ENCODE measurements at regions not wholly inside any gene's neighbourhood (a gene's known extent, or its start where the extent isn't known, plus 50 kb on each side); places are given as distances from the start of the nearest gene placed in this dataset.

GRCh38 chr3:70539908-70540307 lies 227.5 kb upstream of the MDFIC2 start:
- no peak overlapping the region for H3K4me3 ChIP-seq (ENCODE audit: low read depth, low read length)
- peak; percentile 22 for DNase-seq (ENCODE audit: low read depth)
- peak; percentile 49 for TF ChIP-seq CTCF (IDR thresholded peaks at IDR 0.05; ENCODE audit: low read depth, low read length)
- TF ChIP-seq MAX (IDR thresholded peaks at IDR 0.05; ENCODE audit: low read depth, low read length): no peak

- no peak for DNase-seq (ENCODE audit: low read depth)
- TF ChIP-seq MAX (IDR thresholded peaks at IDR 0.05; ENCODE audit: low read depth, low read length) (no peak), CTCF (IDR thresholded peaks at IDR 0.05; ENCODE audit: low read depth, low read length) (no peak), POLR2A (IDR thresholded peaks at IDR 0.05; ENCODE audit: extremely low read depth, insufficient read length) (no peak)
- no peak overlapping the region for H3K4me3 ChIP-seq (ENCODE audit: low read depth, low read length)
These were observed 220.4 kb upstream of the MDFIC2 start for GRCh38 chr3:70532806-70533205.

GRCh38 chr3:70531838-70532489 lies 219.5 kb upstream of the MDFIC2 start:
- TF ChIP-seq MYC (IDR thresholded peaks at IDR 0.05; ENCODE audit: low read depth, low read length) (no peak), POLR2A (IDR thresholded peaks at IDR 0.05; ENCODE audit: extremely low read depth, insufficient read length) (no peak), MAX (IDR thresholded peaks at IDR 0.05; ENCODE audit: low read depth, low read length) (no peak), CTCF (IDR thresholded peaks at IDR 0.05; ENCODE audit: low read depth, low read length) (no peak)
- no peak overlapping the region for H3K4me3 ChIP-seq (ENCODE audit: low read depth, low read length)
- DNase-seq (ENCODE audit: low read depth): no peak

- TF ChIP-seq MYC (IDR thresholded peaks at IDR 0.05; ENCODE audit: low read depth, low read length) (no peak), MAX (IDR thresholded peaks at IDR 0.05; ENCODE audit: low read depth, low read length) (no peak), CTCF (IDR thresholded peaks at IDR 0.05; ENCODE audit: low read depth, low read length) (peak; percentile 28), POLR2A (IDR thresholded peaks at IDR 0.05; ENCODE audit: extremely low read depth, insufficient read length) (no peak)
- no peak overlapping the region for H3K4me3 ChIP-seq (ENCODE audit: low read depth, low read length)
- DNase-seq (ENCODE audit: low read depth): peak; percentile 18
These were observed 218.7 kb upstream of the MDFIC2 start for GRCh38 chr3:70531063-70531657.

GRCh38 chr3:70530626-70531025 lies 218.2 kb upstream of the MDFIC2 start:
- H3K4me3 ChIP-seq (ENCODE audit: low read depth, low read length): no peak overlapping the region
- DNase-seq (ENCODE audit: low read depth): no peak
- TF ChIP-seq POLR2A (IDR thresholded peaks at IDR 0.05; ENCODE audit: extremely low read depth, insufficient read length) (no peak), CTCF (IDR thresholded peaks at IDR 0.05; ENCODE audit: low read depth, low read length) (no peak)

- no peak for DNase-seq (ENCODE audit: low read depth)
- no peak overlapping the region for H3K4me3 ChIP-seq (ENCODE audit: low read depth, low read length)
- TF ChIP-seq POLR2A (IDR thresholded peaks at IDR 0.05; ENCODE audit: extremely low read depth, insufficient read length) (no peak), MYC (IDR thresholded peaks at IDR 0.05; ENCODE audit: low read depth, low read length) (no peak), CTCF (IDR thresholded peaks at IDR 0.05; ENCODE audit: low read depth, low read length) (no peak), MAX (IDR thresholded peaks at IDR 0.05; ENCODE audit: low read depth, low read length) (no peak)
These were observed 214.6 kb upstream of the MDFIC2 start for GRCh38 chr3:70527026-70527425.

Data from NB4 (cell line).